HG02759 (cell line): ENCODE measurements at regions not wholly inside any gene's neighbourhood (a gene's known extent, or its start where the extent isn't known, plus 50 kb on each side); places are given as distances from the start of the nearest gene placed in this dataset.
"Not testable (repeated sequence)": the region's sequence is repeated elsewhere in the genome, so short reads cannot be mapped to it uniquely, and the experiment has no call there.

Source experiments
- ATAC-seq: cut with Tn5 transposase; IDR thresholded peaks from one replicate; pipeline ENCODE4 v1.9.1; 2021; ENCODE audit warnings: mild to moderate bottlenecking, moderate library complexity; ENCODE audit not compliant: unreplicated experiment

DNA sequence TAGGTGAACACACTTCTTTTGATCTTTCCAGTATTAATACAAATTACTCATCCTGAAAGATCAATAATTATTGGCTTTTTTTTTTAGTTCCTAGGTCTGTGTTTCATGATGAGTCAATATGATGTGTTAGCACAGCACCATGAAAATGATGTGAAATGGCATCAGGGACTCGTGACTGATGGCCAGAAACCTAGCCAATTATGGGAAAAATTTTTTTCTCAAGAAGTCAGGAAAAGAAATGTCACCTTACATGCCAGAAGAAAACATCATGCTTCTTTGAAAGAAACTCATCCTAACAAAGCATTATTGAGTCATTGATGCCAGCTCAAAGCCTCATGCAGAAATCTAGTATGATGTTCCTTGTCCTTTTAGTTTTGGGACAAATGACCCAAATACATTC lies 468.3 kb upstream of the CBLB start:
- ATAC-seq = no peak

DNA sequence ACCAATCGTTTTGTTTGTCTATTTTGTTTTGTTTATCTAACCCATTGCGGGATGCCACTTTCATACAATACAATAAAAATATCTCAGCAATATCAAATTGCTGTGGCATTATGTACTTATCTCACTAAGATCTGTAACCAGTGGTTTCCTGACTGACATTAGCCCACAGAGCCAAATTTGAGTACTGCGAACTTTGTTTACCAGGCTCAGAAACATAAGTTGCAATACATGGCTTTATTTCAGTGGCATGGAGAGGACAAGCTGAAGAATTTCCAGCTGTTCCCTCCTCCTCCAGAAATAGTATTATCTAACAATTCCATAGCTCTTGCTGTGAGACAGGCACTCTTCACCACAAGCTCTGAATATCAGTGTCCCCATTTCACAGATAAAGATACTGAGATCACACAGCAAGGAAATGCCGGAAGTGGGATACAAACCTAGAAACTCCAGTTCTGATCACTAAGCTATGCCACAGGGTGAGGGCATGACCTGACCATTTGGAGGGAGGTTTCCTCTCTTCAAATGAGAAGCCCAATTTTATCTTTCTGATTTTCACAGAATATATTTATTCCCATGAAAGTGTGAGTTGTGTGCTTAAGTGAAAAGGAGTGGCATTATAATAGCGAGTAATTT lies 469.9 kb upstream of the CBLB start:
- no peak for ATAC-seq

DNA sequence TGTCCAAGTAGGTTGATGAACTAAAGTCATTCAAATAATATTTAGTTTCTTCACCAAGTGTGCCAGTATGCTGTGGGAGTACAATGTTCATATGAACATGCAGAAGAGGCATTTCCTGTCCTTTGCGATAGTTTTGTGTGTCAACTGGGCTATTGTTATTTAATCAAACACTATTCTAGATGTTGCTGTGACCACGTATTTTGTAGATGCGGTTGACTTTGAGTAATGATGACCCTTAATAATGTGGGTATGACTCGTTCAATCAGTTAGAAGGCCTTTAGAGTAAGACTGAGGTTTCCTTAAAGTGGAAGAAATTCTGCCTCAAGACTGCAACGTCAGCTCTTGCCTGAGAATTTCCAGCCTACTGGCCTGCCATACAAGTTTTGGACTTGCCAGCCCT lies 470.7 kb upstream of the CBLB start:
- no peak for ATAC-seq

DNA sequence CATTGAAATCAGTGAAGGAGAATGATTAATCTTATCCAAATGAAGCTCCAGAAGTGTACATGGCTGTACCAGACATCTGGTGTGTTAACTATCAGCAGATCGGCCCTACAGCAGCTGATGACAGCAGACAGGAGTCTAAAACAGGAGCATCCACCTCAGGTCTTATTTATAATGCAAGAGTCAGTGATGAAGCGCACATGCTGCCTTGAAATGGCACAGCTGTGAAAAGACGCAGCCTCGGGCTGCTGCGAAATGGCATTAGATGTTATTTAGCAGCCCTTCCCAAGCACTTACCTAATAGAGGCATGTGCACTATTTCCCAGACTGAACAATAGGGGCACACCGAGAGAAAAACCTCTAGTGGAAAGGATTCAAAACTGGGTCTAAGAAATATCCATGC lies 472.3 kb upstream of the CBLB start:
- no peak for ATAC-seq

DNA sequence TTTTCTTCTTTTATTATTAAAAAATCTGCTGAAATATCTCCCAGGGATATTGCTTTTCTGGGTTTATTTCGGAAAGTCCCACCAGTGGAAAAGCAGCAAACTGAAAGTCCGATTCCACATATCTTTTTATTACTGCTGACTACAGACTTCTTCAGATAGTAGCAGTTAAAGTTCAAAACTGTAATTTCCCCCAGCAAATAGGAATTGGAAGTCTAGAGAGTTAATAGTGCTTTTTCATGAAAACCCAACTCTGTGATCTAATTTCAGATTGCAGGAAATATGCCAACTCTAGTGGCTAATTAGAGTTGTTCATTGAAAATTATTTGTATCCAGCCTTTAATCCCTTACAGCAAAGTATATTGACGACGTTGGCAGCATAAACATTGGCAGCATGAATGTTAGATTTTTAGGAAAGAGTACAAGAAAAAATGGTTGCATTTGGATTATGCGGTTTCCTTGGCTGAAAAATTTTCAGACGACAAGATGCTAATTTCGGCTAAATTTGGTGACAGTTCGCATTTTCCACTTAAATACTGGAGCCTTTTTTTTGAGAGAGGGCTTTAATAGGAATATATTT lies 472.9 kb upstream of the CBLB start:
- no peak for ATAC-seq

DNA sequence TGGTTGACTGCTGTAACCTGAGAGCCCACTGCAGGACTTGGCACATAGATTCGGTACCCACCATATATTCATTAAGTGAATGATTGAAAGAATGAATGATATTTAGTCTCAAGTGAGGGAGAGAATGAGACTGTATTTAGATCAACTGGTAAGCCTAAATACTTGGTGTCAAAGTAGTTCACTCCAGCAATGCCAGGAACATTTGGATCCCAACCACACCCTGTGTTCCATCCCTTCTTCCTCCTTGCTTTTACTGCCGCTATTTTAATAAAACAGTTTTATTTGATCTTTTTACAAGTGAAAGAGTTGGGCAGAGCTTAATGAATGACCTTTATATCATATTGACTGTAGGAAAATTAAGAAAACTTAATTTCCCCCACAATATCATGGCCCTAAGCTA lies 473.6 kb upstream of the CBLB start:
- no peak for ATAC-seq

DNA sequence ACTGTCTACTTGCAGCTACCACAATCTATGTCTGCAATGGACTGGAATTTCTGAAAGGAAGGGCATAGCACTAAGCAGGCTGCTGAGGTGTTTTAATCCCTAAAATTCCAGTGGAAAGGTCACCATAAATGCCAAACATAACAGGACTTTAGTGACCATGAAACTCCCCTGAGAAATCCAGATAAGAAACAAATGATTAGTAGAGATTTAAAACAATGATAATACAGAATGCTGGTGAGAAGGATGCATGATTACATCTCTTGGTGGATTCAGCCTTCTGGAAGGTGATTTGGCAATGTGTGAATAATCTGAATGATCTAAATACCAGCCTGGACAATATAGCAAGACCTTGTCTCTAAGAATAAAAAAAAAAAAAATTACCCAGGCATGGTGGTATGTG lies 475.0 kb upstream of the CBLB start:
- ATAC-seq = no peak

DNA sequence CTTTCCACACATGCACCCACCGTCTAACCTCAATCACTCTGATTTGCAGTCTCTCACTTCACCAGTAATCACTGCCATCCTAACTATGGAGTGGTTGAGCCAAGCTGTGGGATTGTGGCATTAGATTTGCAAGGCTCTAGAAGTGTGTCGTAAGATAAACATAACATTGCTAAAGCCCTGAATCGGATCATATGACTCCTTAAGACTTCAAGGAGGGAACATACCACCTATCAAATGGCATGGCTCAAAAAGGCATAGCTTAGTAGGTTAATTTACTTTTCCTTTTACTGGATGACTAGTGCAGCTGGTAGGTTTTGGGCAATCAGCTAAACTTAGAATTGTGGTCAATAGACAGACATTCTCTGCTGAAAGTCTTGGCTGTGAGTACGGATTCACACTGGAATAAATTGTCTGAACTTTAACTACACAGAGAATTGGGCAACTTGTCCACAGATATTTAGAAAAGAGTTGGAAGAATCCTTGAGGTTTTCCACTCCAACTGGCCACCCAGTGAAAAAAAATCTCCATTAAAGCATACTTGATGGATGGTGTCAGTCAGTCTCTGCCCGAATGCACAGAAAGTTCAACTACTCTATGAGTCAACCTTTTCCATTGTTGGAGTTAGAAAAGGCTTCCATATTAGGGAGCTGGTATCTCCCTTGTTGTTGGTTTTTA lies 476.7 kb upstream of the CBLB start:
- no peak for ATAC-seq

DNA sequence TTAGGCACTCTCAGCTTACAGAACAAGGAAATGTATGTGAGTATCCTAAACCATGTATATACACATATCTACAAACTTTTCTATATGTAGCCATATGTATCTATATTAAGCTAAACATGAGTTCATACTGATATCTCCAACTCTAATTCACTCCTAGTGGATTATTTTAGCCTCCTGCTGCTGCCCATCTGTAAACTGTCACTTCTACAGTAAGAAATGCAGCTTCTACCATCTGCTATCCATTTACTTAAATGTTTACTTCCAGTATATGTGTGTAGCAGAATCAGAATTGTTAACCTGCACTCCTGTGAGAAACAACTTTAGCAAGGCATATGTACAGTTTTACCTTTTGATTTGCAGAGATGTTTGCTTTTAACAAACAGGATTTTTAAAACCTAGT lies 478.5 kb upstream of the CBLB start:
- ATAC-seq = no peak

DNA sequence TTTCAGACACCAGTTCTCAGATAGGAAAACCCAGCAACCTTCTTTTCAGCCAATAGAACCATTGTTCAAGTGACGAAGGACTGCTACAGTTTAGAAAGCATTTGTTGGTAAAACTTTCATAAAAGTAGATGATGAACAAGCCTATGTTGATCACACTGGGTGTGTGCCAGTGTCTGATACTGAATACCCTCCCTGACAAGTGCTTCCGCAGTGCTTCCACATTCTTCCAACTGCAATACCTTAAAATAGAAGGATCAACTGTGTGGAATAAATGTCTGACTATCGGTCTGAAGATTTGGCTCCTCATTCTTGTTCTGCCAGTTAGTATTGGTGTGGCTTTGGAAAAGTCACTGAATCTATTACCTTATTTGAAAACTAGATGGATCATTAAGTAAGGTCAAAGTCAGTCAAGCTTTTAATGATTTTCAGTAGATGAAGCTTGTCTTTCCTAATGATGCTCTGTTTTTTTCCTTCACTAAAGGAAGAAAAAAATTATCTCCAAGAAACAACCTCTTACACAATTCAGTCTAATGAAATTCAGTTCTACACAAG lies 479.4 kb upstream of the CBLB start:
- no peak for ATAC-seq

DNA sequence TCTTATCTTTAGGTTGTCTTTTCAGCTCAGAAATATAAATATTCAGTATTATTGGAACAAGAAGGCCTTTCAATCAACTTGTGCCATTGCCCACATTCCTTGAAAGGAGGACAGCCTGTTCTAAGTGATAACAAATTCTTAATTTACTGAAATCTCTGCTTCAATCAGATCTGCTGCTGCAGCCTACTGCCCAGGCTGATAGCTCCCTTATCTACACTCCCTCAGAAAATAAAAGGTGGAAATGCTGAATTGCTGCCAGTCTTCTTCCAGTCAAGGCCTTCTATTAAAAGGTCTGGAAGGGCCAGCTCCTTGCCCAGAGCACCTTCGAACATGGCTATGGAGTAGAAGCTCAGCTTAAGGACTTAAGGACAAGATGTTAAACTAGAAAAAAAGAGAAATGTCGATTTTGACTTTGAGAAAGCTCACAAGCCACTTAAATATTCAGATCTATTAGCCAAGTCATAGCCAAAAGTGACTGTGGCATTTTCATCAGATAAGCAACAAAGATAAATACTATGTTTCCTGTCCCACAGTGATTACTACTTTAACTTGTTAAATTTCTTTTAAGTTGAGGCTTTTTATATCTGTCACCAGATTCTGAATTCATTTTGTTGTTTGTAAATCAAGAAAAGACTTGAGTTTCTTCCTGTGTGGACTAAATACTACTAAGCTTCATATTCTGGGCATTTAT lies 480.5 kb upstream of the CBLB start:
- no peak for ATAC-seq

DNA sequence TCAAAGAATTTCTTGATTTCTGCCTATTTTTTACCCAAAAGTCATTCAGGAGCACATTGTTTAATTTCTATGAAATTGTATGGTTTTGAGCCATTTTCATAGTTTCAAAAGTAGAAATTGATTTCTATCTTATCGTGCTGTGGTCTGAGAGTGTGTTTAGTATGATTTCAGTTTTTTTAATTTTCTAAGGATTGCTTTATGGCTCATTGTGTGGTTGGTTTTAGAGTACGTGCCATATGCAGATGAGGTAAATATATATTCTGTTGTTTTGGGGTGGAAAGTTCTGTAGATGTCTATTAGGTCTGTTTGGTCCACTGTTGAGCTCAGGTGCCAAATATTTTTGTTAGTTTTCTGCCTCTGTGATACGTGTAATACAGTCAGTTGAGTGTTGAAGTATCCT lies 487.1 kb upstream of the CBLB start:
- no peak for ATAC-seq

DNA sequence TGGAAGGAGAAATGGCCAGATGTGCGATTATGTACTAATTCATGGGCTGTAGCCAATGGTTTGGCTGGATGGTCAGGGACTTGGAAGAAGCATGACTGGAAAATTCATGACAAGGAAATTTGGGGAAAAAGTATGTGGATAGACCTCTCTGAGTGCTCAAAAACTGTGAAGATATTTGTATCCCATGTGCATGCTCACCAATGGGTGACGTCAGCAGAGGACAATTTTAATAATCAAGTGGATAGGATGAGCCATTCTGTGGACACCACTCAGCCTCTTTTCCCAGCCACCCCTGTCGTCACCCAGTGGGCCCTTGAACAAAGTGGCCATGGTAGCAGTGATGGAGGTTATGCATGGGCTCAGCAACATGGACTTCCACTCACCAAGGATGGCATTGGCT lies 490.9 kb upstream of the CBLB start:
- ATAC-seq = no peak

DNA sequence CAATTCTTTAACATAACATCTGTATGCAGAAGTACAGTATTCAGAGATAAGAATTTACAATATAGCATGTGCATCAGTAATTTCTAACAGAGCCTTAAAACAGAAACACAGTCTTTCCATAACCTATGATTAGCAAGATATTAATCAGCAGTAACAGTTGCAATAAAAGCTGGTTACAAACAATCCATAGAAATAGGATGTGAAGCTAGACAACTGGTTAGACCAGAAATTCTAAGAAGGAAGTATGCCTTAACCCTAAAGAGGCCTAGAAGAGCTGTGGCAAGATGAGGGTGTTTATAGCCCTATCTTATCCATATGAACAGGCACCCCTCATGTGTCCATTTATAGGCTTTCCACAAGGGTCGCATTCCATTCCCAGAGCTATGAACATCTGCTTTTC lies 492.1 kb upstream of the CBLB start:
- not testable (repeated sequence) for ATAC-seq

DNA sequence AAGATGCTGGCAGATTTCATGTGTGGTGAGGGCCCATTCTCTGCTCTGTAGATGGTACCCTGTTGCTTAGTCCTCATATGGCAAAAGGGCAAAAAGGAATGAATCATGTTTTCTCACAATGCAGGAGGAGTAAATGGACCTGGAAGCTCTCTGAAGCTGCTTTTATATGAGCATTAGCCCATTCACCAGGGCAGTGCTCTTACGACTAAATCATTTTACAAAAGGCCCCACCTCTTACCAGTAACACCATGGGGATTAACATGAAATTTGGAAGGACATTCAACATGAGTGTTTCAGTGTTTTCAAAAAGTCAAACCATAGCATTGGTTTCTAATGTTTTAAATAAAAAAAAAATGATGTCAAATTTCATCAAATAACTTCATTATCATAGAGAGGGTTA lies 495.7 kb upstream of the CBLB start:
- ATAC-seq = no peak

DNA sequence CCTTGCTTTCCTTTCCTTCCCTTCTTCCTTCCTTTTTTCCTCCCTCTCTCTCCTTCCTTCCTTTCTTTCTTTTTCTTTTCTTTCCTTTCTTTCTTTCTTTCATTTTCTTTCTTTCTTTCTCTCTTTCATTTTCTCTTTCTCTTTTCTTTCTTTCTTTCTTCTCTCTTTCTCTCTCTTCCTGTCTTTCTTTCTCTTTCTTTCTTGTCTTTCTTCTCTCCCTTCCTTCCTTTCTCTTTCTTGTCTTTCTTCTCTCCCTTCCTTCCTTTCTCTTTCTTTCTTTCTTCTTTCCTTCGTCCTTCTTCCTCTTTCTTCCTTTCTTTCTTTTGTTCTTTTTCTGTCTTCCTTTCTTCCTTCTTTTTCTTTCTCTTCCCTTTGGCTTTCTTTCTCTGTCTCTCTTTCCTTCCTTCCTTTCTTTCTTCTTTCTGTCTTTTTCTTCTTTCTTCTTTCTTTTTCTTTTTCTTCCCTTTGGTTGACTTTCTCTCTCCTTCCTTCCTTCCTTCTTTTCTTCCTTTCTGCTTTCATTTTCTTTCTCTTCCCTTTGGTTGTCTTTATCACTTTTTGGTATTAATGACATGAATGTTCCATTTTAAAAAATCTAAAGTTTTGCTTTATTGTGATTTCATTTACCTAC lies 496.4 kb upstream of the CBLB start:
- no peak for ATAC-seq

DNA sequence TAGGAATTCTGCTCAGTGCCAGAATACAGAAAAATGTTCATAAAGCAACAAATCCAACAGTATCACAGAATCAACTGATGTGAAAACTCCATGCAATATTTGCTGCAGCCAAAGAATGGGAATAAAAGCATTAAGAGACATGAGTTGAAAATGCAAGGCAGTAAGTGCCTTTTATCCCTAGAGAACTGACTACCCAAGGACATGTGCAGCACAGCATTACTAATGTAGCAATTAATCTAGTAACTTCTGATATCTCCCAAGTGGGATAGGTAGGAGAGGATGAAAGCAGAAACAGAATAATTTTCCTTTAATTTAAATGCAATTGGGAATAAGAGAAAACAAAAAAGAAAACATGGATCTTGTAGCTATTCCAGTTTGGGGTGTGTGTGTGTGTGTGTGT lies 497.5 kb upstream of the CBLB start:
- no peak for ATAC-seq

DNA sequence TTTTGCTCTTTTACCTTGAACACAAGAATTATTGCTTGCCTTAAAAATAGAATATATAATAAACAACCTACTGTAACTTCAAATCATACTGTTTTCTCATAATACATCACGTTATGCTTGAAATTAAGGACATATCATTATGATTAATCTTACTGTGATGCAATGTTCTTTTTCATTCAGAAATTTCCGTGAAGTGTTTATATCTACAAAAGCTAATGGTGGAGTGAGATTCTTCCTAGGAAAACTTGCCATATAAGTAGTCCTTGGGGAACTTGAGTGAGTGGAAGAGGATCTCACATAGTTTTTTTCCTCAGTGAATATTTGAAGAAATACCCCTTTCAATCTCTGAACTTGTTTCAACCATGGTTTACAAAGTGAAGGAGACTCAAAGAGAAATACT lies 498.7 kb upstream of the CBLB start:
- ATAC-seq = no peak

DNA sequence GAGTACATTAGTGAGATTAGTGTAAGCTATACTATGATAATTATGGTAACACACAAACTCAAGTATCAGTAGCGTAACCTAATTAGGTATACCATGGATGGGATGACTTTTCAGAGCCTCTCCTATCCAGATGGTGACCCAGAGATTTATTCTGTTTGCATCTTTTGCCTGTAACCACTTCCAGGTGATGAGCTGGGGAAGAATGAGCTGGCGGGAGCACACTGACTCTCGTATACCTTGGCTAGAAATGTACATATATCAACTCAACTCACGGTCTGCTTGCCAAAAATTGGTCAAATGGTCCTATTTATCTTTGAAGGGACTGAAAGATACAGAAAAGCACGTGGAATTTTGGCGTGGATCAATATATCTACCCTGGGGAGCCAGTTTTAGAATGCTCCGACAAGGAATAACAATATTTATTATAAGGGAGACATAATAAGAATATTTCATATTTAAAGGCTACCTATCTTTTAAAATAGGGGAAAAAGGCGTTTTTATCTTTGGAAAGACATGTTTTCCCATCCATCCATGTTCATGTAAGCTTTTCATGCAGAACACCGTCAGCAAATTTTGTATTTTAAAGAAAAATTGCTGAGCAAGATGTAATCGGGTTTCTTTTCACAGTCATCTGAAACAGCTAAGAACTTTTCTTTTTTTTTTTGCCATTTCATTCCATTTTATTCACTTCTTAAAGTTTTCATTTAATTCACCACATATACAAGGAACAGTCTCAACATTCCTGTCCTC lies 502.6 kb upstream of the CBLB start:
- ATAC-seq = no peak

DNA sequence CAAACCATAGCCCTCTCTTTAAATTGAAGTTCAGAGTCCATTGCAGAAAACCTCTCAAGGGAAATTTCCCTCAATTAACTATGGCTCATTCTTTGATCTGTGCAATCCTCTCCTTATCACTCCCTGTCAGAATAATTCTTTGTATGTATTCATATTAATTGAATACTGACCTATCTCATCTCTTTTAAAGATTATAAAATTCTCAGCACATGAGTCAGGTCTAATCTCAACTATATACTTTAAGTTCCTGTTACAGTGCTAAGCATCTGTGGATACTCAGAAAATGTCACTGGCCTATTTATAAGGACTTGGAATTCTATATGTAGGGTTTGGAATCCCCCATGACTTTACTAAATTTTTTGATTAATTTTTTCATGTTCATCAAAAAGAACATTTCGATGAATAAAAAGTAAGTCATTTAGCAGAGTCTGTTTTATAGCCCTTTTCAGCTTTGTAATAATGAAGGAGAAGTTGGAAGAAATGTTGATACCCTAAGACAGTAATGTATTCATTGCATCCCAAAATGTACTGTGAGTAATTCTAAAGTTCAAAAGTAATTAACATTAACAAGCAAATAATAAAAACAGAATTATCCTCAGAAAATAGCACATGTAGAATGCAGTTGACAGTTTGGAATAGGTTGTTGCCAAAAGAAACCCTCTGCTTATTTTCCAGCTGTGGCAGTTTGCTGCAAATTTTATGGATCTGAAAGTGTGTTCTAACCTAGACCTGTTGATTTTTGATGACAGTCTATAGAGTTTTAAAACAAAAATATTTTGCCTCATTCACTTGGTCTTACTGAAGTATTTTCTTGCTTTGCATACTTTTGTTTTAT lies 503.4 kb upstream of the CBLB start:
- ATAC-seq = no peak
